Memory B cell (primary cell): ENCODE measurements at regions not wholly inside any gene's neighbourhood (a gene's known extent, or its start where the extent isn't known, plus 50 kb on each side); places are given as distances from the start of the nearest gene placed in this dataset.

Experiments used
- ATAC-seq: fragments of 150-1000 bp; cut with Tn5 transposase; 2 replicates; pipeline ENCODE4 v1.10.0; 2021; ENCODE audit warnings: low read depth, mild to moderate bottlenecking, moderate library complexity
- DNase-seq, 2 donors: peaks; one replicate each; pipeline ENCODE4 v3.0.0; 2022; ENCODE audit warnings: low spot score in 2 of 2
- H3K27ac Mint-ChIP-seq: one replicate; pipeline ENCODE4 v1.8.0; 2022; ENCODE audit warnings: mild to moderate bottlenecking, moderate library complexity, mixed read lengths
- H3K27me3 Mint-ChIP-seq: one replicate; pipeline ENCODE4 v1.8.0; 2022; ENCODE audit warnings: mixed read lengths
- H3K36me3 Mint-ChIP-seq: one replicate; pipeline ENCODE4 v1.8.0; 2022; ENCODE audit warnings: mild to moderate bottlenecking, mixed read lengths
- H3K4me1 Mint-ChIP-seq: one replicate; pipeline ENCODE4 v1.8.0; 2022; ENCODE audit warnings: mixed read lengths
- H3K4me3 Mint-ChIP-seq: one replicate; pipeline ENCODE4 v1.8.0; 2022; ENCODE audit warnings: mild to moderate bottlenecking, moderate library complexity, mixed read lengths
- H3K9me3 Mint-ChIP-seq: one replicate; pipeline ENCODE4 v1.8.0; 2022; ENCODE audit warnings: mixed read lengths

GRCh38 chr15:87207990-87208580, 1048.5 kb downstream of the NTRK3 start:
- no peaks in the 10 kb centered on the region for H3K9me3 Mint-ChIP-seq
- ATAC-seq (no peak), DNase-seq (no peak)
- H3K27ac Mint-ChIP-seq, result no peak overlapping the region
- H3K4me1 Mint-ChIP-seq, result no peaks in the 10 kb centered on the region
- H3K36me3 Mint-ChIP-seq, result no peaks in the 10 kb centered on the region
- H3K4me3 Mint-ChIP-seq, result no peak overlapping the region
- H3K27me3 Mint-ChIP-seq, result no peaks in the 10 kb centered on the region

- Mint-ChIP-seq H3K9me3 (no peaks in the 10 kb centered on the region), H3K36me3 (no peaks in the 10 kb centered on the region), H3K4me3 (no peak overlapping the region), H3K27me3 (no peaks in the 10 kb centered on the region), H3K27ac (no peak overlapping the region), H3K4me1 (no peaks in the 10 kb centered on the region)
- no peak for DNase-seq
- ATAC-seq, result no peak
Observed at GRCh38 chr15:87207251-87207650, 1049.3 kb downstream of the NTRK3 start.

- Mint-ChIP-seq H3K36me3 (no peaks in the 10 kb centered on the region), H3K9me3 (peaks cover 5% of the 10 kb centered on the region), H3K27ac (no peak overlapping the region), H3K4me3 (no peak overlapping the region), H3K27me3 (no peaks in the 10 kb centered on the region), H3K4me1 (no peaks in the 10 kb centered on the region)
- DNase-seq, result no peak
- no peak for ATAC-seq
Observed at GRCh38 chr15:87201986-87202385, 1054.6 kb downstream of the NTRK3 start.

GRCh38 chr15:87200149-87200548, 1056.4 kb downstream of the NTRK3 start:
- no peaks in the 10 kb centered on the region for H3K27me3 Mint-ChIP-seq
- no peaks in the 10 kb centered on the region for H3K4me1 Mint-ChIP-seq
- H3K4me3 Mint-ChIP-seq, result no peak overlapping the region
- ATAC-seq (no peak), DNase-seq (no peak)
- H3K36me3 Mint-ChIP-seq, result no peaks in the 10 kb centered on the region
- H3K9me3 Mint-ChIP-seq, result peaks cover 5% of the 10 kb centered on the region
- H3K27ac Mint-ChIP-seq, result no peak overlapping the region

GRCh38 chr15:87197981-87198380, 1058.6 kb downstream of the NTRK3 start:
- Mint-ChIP-seq H3K36me3 (no peaks in the 10 kb centered on the region), H3K4me3 (no peak overlapping the region), H3K27me3 (no peaks in the 10 kb centered on the region), H3K27ac (no peak overlapping the region), H3K4me1 (no peaks in the 10 kb centered on the region), H3K9me3 (peaks cover 8% of the 10 kb centered on the region)
- DNase-seq, result no peak
- ATAC-seq, result no peak

- H3K4me1 Mint-ChIP-seq, result no peaks in the 10 kb centered on the region
Observed at GRCh38 chr15:87196498-87196897, 1060.0 kb downstream of the NTRK3 start.

GRCh38 chr15:87193481-87193880, 1063.1 kb downstream of the NTRK3 start:
- no peaks in the 10 kb centered on the region for H3K36me3 Mint-ChIP-seq
- DNase-seq (no peak), ATAC-seq (no peak)
- H3K9me3 Mint-ChIP-seq, result peaks cover 6% of the 10 kb centered on the region
- H3K27me3 Mint-ChIP-seq, result no peaks in the 10 kb centered on the region
- no peak overlapping the region for H3K27ac Mint-ChIP-seq
- no peaks in the 10 kb centered on the region for H3K4me1 Mint-ChIP-seq
- no peak overlapping the region for H3K4me3 Mint-ChIP-seq

More at GRCh38 chr15:87196498-87196897, 1060.0 kb downstream of the NTRK3 start:
- no peaks in the 10 kb centered on the region for H3K36me3 Mint-ChIP-seq
- no peak overlapping the region for H3K4me3 Mint-ChIP-seq
- H3K9me3 Mint-ChIP-seq, result peaks cover 9% of the 10 kb centered on the region
- H3K27ac Mint-ChIP-seq, result no peak overlapping the region
- H3K27me3 Mint-ChIP-seq, result no peaks in the 10 kb centered on the region
- ATAC-seq (no peak), DNase-seq (no peak)

GRCh38 chr15:87167706-87168105, 1088.0 kb downstream of the AGBL1 start:
- DNase-seq, result no peak
- no peak for ATAC-seq
- no peaks in the 10 kb centered on the region for H3K27me3 Mint-ChIP-seq
- H3K9me3 Mint-ChIP-seq, result peaks cover 5% of the 10 kb centered on the region
- H3K27ac Mint-ChIP-seq, result no peak overlapping the region
- no peaks in the 10 kb centered on the region for H3K36me3 Mint-ChIP-seq
- H3K4me1 Mint-ChIP-seq, result no peaks in the 10 kb centered on the region
- H3K4me3 Mint-ChIP-seq, result no peak overlapping the region

- Mint-ChIP-seq H3K36me3 (no peaks in the 10 kb centered on the region), H3K27ac (no peak overlapping the region), H3K4me3 (no peak overlapping the region), H3K9me3 (peaks cover 5% of the 10 kb centered on the region), H3K4me1 (no peaks in the 10 kb centered on the region), H3K27me3 (no peaks in the 10 kb centered on the region)
- DNase-seq (no peak), ATAC-seq (no peak)
Observed at GRCh38 chr15:87167055-87167454, 1087.4 kb downstream of the AGBL1 start.

GRCh38 chr15:87155771-87156170, 1076.1 kb downstream of the AGBL1 start:
- Mint-ChIP-seq H3K4me1 (no peaks in the 10 kb centered on the region), H3K27me3 (peaks cover under 1% of the 10 kb centered on the region), H3K36me3 (no peaks in the 10 kb centered on the region), H3K4me3 (no peak overlapping the region), H3K9me3 (peaks cover 9% of the 10 kb centered on the region), H3K27ac (no peak overlapping the region)
- no peak for DNase-seq
- ATAC-seq, result no peak

GRCh38 chr15:87154761-87155160, 1075.1 kb downstream of the AGBL1 start:
- no peak overlapping the region for H3K27ac Mint-ChIP-seq
- no peaks in the 10 kb centered on the region for H3K4me1 Mint-ChIP-seq
- DNase-seq, result no peak
- no peak overlapping the region for H3K4me3 Mint-ChIP-seq
- H3K27me3 Mint-ChIP-seq, result no peaks in the 10 kb centered on the region
- no peaks in the 10 kb centered on the region for H3K36me3 Mint-ChIP-seq
- ATAC-seq, result no peak
- peaks cover 9% of the 10 kb centered on the region for H3K9me3 Mint-ChIP-seq

GRCh38 chr15:87151202-87151748, 1071.6 kb downstream of the AGBL1 start:
- Mint-ChIP-seq H3K27ac (no peak overlapping the region), H3K4me1 (no peaks in the 10 kb centered on the region), H3K9me3 (peaks cover 7% of the 10 kb centered on the region), H3K4me3 (no peak overlapping the region), H3K27me3 (no peaks in the 10 kb centered on the region), H3K36me3 (no peaks in the 10 kb centered on the region)
- no peak for DNase-seq
- ATAC-seq, result no peak

- H3K9me3 Mint-ChIP-seq, result no peaks in the 10 kb centered on the region
- no peaks in the 10 kb centered on the region for H3K36me3 Mint-ChIP-seq
- no peak overlapping the region for H3K4me3 Mint-ChIP-seq
- no peak for ATAC-seq
- DNase-seq, result no peak
- no peak overlapping the region for H3K27ac Mint-ChIP-seq
- no peaks in the 10 kb centered on the region for H3K27me3 Mint-ChIP-seq
- H3K4me1 Mint-ChIP-seq, result no peaks in the 10 kb centered on the region
Observed at GRCh38 chr15:87145696-87146095, 1066.0 kb downstream of the AGBL1 start.

GRCh38 chr15:87144775-87145174, 1065.1 kb downstream of the AGBL1 start:
- Mint-ChIP-seq H3K4me1 (no peaks in the 10 kb centered on the region), H3K27me3 (no peaks in the 10 kb centered on the region), H3K4me3 (no peak overlapping the region), H3K27ac (no peak overlapping the region), H3K9me3 (peaks cover 1% of the 10 kb centered on the region), H3K36me3 (no peaks in the 10 kb centered on the region)
- ATAC-seq (no peak), DNase-seq (no peak)

- Mint-ChIP-seq H3K4me3 (no peak overlapping the region), H3K36me3 (no peaks in the 10 kb centered on the region), H3K9me3 (peaks cover 1% of the 10 kb centered on the region), H3K4me1 (no peaks in the 10 kb centered on the region), H3K27me3 (no peaks in the 10 kb centered on the region), H3K27ac (no peak overlapping the region)
- ATAC-seq (no peak), DNase-seq (no peak)
Observed at GRCh38 chr15:87142096-87142495, 1062.4 kb downstream of the AGBL1 start.
